Left lung (tissue), 4 donors: ENCODE measurements at regions not wholly inside any gene's neighbourhood (a gene's known extent, or its start where the extent isn't known, plus 50 kb on each side); places are given as distances from the start of the nearest gene placed in this dataset.

Source experiments
- ATAC-seq: fragments of 200-7000 bp; cut with Tn5 transposase; one replicate; pipeline ENCODE4 v1.9.1; 2020; ENCODE audit warnings: moderate library complexity
- DNase-seq, 4 donors: peaks; one replicate each; pipeline ENCODE4 v3.0.0-alpha.2; 2013 to 2020
- H3K27ac ChIP-seq, 2 donors: fragments of 200-600 bp; sonication (generic) in 1 of 2; one replicate each; pipeline versions ENCODE4 v1.5.0 to v1.8.0; 2020 to 2021
- H3K27me3 ChIP-seq, 2 donors: fragments of 200-600 bp; sonication (generic) in 1 of 2; one replicate each; pipeline versions ENCODE4 v1.5.0 to v1.8.0; 2020 to 2021
- H3K36me3 ChIP-seq, 2 donors: fragments of 200-600 bp; sonication (generic) in 1 of 2; one replicate each; pipeline versions ENCODE4 v1.5.0 to v1.8.0; 2020 to 2021
- H3K4me1 ChIP-seq, 2 donors: fragments of 200-600 bp; one replicate each; pipeline ENCODE4 v1.8.0; 2021
- H3K4me3 ChIP-seq, 2 donors: fragments of 200-600 bp; sonication (generic) in 1 of 2; one replicate each; pipeline versions ENCODE4 v1.5.0 to v1.8.0; 2020 to 2021; ENCODE audit warnings: mild to moderate bottlenecking in 1 of 2
- H3K9me3 ChIP-seq, 2 donors: fragments of 200-600 bp; sonication (generic) in 1 of 2; one replicate each; pipeline versions ENCODE4 v1.5.0 to v1.8.0; 2020 to 2021
- CTCF ChIP-seq, 2 donors: fragments of 200-600 bp; sonication (generic) in 1 of 2; IDR thresholded peaks; one replicate each; pipeline versions ENCODE4 v1.5.0 to v1.8.0; 2021; ENCODE audit warnings: antibody characterized with exemption in 2 of 2
- intact Hi-C, 2 donors: fragments of 100-400 bp; cut with DNase I; formaldehyde crosslinking; loops; one replicate each; pipeline versions ENCODE4 v1.11.2 to v1.14.2; 2022
- donor health status: DM: no; HTN: yes; CAD: no.
- donor health status: DM: no; HTN: no; CAD: no.

- H3K9me3 ChIP-seq: peaks cover 0 to 4% of the 10 kb centered on the region in 2 donors
- no peaks in the 10 kb centered on the region for H3K27me3 ChIP-seq
- no peak for TF ChIP-seq CTCF (IDR thresholded peaks at IDR 0.05)
- intact Hi-C loops: no loop called here
- H3K4me3 ChIP-seq: no peak overlapping the region
- peak in 1 of 4 donors; percentile 1 for DNase-seq
- no peak for ATAC-seq
- no peaks in the 10 kb centered on the region for H3K36me3 ChIP-seq
- H3K4me1 ChIP-seq: no peaks in the 10 kb centered on the region
- H3K27ac ChIP-seq: no peak overlapping the region
Observed at GRCh38 chr3:166902374-166902773, 477.7 kb downstream of the ZBBX start.

- H3K9me3 ChIP-seq: peaks cover 0 to 4% of the 10 kb centered on the region in 2 donors
- intact Hi-C loops: no loop called here
- no peak overlapping the region for H3K27ac ChIP-seq
- H3K4me3 ChIP-seq: no peak overlapping the region
- H3K36me3 ChIP-seq: no peaks in the 10 kb centered on the region
- no peak for TF ChIP-seq CTCF (IDR thresholded peaks at IDR 0.05)
- DNase-seq: no peak
- H3K27me3 ChIP-seq: no peaks in the 10 kb centered on the region
- H3K4me1 ChIP-seq: no peaks in the 10 kb centered on the region
- no peak for ATAC-seq
Observed at GRCh38 chr3:166900866-166901577, 479.1 kb downstream of the ZBBX start.

- no peak for DNase-seq
- no peak for ATAC-seq
- Histone ChIP-seq H3K4me3 (no peak overlapping the region), H3K27me3 (no peaks in the 10 kb centered on the region), H3K9me3 (peaks cover 0 to 2% of the 10 kb centered on the region in 2 donors), H3K36me3 (no peaks in the 10 kb centered on the region), H3K4me1 (no peaks in the 10 kb centered on the region), H3K27ac (no peak overlapping the region)
- intact Hi-C loops: no loop called here
- no peak for TF ChIP-seq CTCF (IDR thresholded peaks at IDR 0.05)
Observed at GRCh38 chr3:166897811-166898210, 482.3 kb downstream of the ZBBX start.

GRCh38 chr3:166889241-166889640, 490.9 kb downstream of the ZBBX start:
- no peaks in the 10 kb centered on the region for H3K9me3 ChIP-seq
- H3K36me3 ChIP-seq: no peaks in the 10 kb centered on the region
- no peaks in the 10 kb centered on the region for H3K27me3 ChIP-seq
- no peak for DNase-seq
- TF ChIP-seq CTCF (IDR thresholded peaks at IDR 0.05): no peak
- intact Hi-C loops: no loop called here
- ATAC-seq: no peak
- no peaks in the 10 kb centered on the region for H3K4me1 ChIP-seq
- H3K27ac ChIP-seq: no peak overlapping the region
- H3K4me3 ChIP-seq: no peak overlapping the region

GRCh38 chr3:166879661-166880060, 500.4 kb downstream of the ZBBX start:
- no peak for DNase-seq
- Histone ChIP-seq H3K4me1 (no peaks in the 10 kb centered on the region), H3K36me3 (no peaks in the 10 kb centered on the region), H3K27me3 (no peaks in the 10 kb centered on the region), H3K9me3 (no peaks in the 10 kb centered on the region), H3K4me3 (no peak overlapping the region), H3K27ac (no peak overlapping the region)
- intact Hi-C loops: no loop called here
- no peak for ATAC-seq
- TF ChIP-seq CTCF (IDR thresholded peaks at IDR 0.05): no peak
